ENCODE measurements at regions not wholly inside any gene's neighbourhood (a gene's known extent, or its start where the extent isn't known, plus 50 kb on each side); places are given as distances from the start of the nearest gene placed in this dataset.

GRCh38 chr2:71798266-71799012 lies 345.1 kb downstream of the DYSF start:
- ChIA-PET CTCF (ENCODE audit: partially characterized antibody) (interaction anchor here (0.6 to 14.8 kb wide), 55 partner anchors 9 to 1109 kb away, joined by 3 to 386 read pairs (median 4); no protein-coding TSS in a partner anchor), POLR2A (ENCODE audit: partially characterized antibody) (no interaction called here)
- no peaks in the 10 kb centered on the region for H3K9me3 ChIP-seq (ENCODE audit: insufficient read depth in 2 of 2, low read depth in 1 of 2, low read length in 1 of 2)
- no peak overlapping the region for H3K9ac ChIP-seq (replicated peaks in 1 of 4; ENCODE audit: extremely low read depth in 1 of 4, low read depth in 3 of 4, low read length in 3 of 4)
- H3K36me3 ChIP-seq (ENCODE audit: control insufficient read depth in 2 of 4, insufficient read depth in 4 of 4, low read length in 3 of 4), result no peaks in the 10 kb centered on the region
- 71% methylated on average over 8 of the region's 8 CpGs; no CpG with 5 or more reads in 1 of the 2 experiments for WGBS, 2 experiments (ENCODE audit: extremely low coverage in 1 of 2, insufficient coverage in 1 of 2, insufficient read length in 1 of 2, insufficient replicate concordance in 2 of 2, low coverage in 1 of 2, low lambda C conversion rate in 2 of 2, missing lambda C conversion rate in 1 of 2)
- no peak overlapping the region for H2BK20ac ChIP-seq (ENCODE audit: low read length)
- no peak overlapping the region for H3K4ac ChIP-seq (replicated peaks; ENCODE audit: insufficient read length, low read depth, low read length)
- peak overlapping the region; percentile 60 for H3K18ac ChIP-seq (ENCODE audit: extremely low read depth, low read length)
- no peaks in the 10 kb centered on the region for H3K23me2 ChIP-seq (ENCODE audit: low read depth, low read length)
- H3K14ac ChIP-seq (ENCODE audit: insufficient read length), result no peak overlapping the region
- H4K20me1 ChIP-seq (replicated peaks in 1 of 2; ENCODE audit: control insufficient read depth in 1 of 2, insufficient read depth in 2 of 2, low read length in 2 of 2), result no peaks in the 10 kb centered on the region
- DNase-seq (ENCODE audit: low read depth in 1 of 2, low spot score in 2 of 2), result peak; percentile 39 to 83
- no peak overlapping the region; the same call in 1 of the 2 replicates for H2BK15ac ChIP-seq (ENCODE audit: low read length)
- no peak overlapping the region for H2AFZ ChIP-seq (ENCODE audit: low read length)
- H3K27me3 ChIP-seq (replicated peaks in 1 of 4; ENCODE audit: control insufficient read depth in 3 of 4, extremely low read depth in 1 of 4, insufficient read depth in 3 of 4, low read length in 3 of 4), result no peaks in the 10 kb centered on the region
- no peak overlapping the region for H3K23ac ChIP-seq (ENCODE audit: insufficient read length)
- no peaks in the 10 kb centered on the region for H3K79me2 ChIP-seq (ENCODE audit: control insufficient read depth in 1 of 2, insufficient read depth in 2 of 2, low read length in 2 of 2)
- H4K5ac ChIP-seq (ENCODE audit: insufficient read length, low read depth, low read length), result no peak overlapping the region
- no peak overlapping the region for H3K4me2 ChIP-seq (ENCODE audit: insufficient read depth in 1 of 2, low read depth in 2 of 2, low read length in 2 of 2)
- FAIRE-seq, result peak; percentile 60
- H4K91ac ChIP-seq (replicated peaks; ENCODE audit: insufficient read length, low read length), result no peak overlapping the region
- no peak overlapping the region for H2AK5ac ChIP-seq (ENCODE audit: low read depth, low read length)
- no peak overlapping the region for H4K8ac ChIP-seq (ENCODE audit: extremely low read depth, insufficient read depth, low read length)
- no peak overlapping the region for H2BK120ac ChIP-seq (replicated peaks; ENCODE audit: low read depth, low read length)
- H3K4me1 ChIP-seq (replicated peaks in 1 of 4; ENCODE audit: control insufficient read depth in 3 of 4, insufficient read depth in 4 of 4, low read length in 3 of 4), result peaks cover 0 to 5% (median 0%) of the 10 kb centered on the region in 4 experiments; a peak in 1 of 7 replicates
- no peak overlapping the region for H2BK5ac ChIP-seq (ENCODE audit: low read depth, low read length)
- H3K79me1 ChIP-seq (ENCODE audit: low read depth, low read length), result no peaks in the 10 kb centered on the region
- H3K4me3 ChIP-seq (ENCODE audit: extremely low read depth in 1 of 4, insufficient read depth in 2 of 4, low read depth in 3 of 4, low read length in 4 of 4), result no peak overlapping the region
- H2BK12ac ChIP-seq (ENCODE audit: low read depth, low read length), result no peak overlapping the region
- H3K27ac ChIP-seq (ENCODE audit: low read depth, low read length), result no peak overlapping the region
- H3K56ac ChIP-seq (replicated peaks; ENCODE audit: insufficient read length, low read depth, low read length), result no peak overlapping the region
- TF ChIP-seq POU5F1 (IDR thresholded peaks at IDR 0.05; ENCODE audit: low read depth, low read length) (no peak), YY1 (IDR thresholded peaks at IDR 0.05; ENCODE audit: low read depth, low read length) (0 out of 2 replicates have a peak, but pooled peaks have one; percentile 21), HDAC6 (IDR thresholded peaks at IDR 0.05; ENCODE audit: low read depth, low read length) (no peak), CTBP2 (IDR thresholded peaks at IDR 0.05; ENCODE audit: borderline replicate concordance, insufficient read depth, insufficient read length, low read length) (no peak), EZH2 (IDR thresholded peaks at IDR 0.05; ENCODE audit: low read depth, low read length, severe bottlenecking) (no peak), FOSL1 (IDR thresholded peaks at IDR 0.05; ENCODE audit: insufficient read depth, low read depth, low read length) (no peak), CEBPB (IDR thresholded peaks at IDR 0.05; ENCODE audit: low read depth, low read length) (no peak), TEAD4 (IDR thresholded peaks at IDR 0.05; ENCODE audit: low read depth, low read length) (no peak), ASH2L (IDR thresholded peaks at IDR 0.05; ENCODE audit: low read length) (no peak), CBX5 (IDR thresholded peaks at IDR 0.05; ENCODE audit: low read depth, low read length) (no peak), CHD1 (IDR thresholded peaks at IDR 0.05; ENCODE audit: low read depth, low read length) (no peak), RAD21 (IDR thresholded peaks at IDR 0.05 in 1 of 2, conservative IDR thresholded peaks at IDR 0.05 in 1 of 2; ENCODE audit: low read depth in 2 of 2, low read length in 2 of 2) (peak; percentile 81 to 91)
